HG02642 (cell line): ENCODE measurements at regions not wholly inside any gene's neighbourhood (a gene's known extent, or its start where the extent isn't known, plus 50 kb on each side); places are given as distances from the start of the nearest gene placed in this dataset.
"Not testable (repeated sequence)": the region's sequence is repeated elsewhere in the genome, so short reads cannot be mapped to it uniquely, and the experiment has no call there.

Experiments
- ATAC-seq: cut with Tn5 transposase; IDR thresholded peaks from one replicate; pipeline ENCODE4 v1.9.1; 2021; ENCODE audit warnings: mild to moderate bottlenecking; ENCODE audit not compliant: unreplicated experiment, poor library complexity

GRCh38 chr7:68384581-68384980, 1213.7 kb upstream of the AUTS2 start:
- ATAC-seq, result no peak

- no peak for ATAC-seq
Observed at GRCh38 chr7:68393051-68393450, 1205.2 kb upstream of the AUTS2 start.

- ATAC-seq, result no peak
Observed at GRCh38 chr7:68394131-68394530, 1204.1 kb upstream of the AUTS2 start.

GRCh38 chr7:68399991-68400590, 1198.2 kb upstream of the AUTS2 start:
- ATAC-seq, result no peak

- no peak for ATAC-seq
Observed at GRCh38 chr7:68400783-68401182, 1197.5 kb upstream of the AUTS2 start.

- no peak for ATAC-seq
Observed at GRCh38 chr7:68401313-68401712, 1197.0 kb upstream of the AUTS2 start.

GRCh38 chr7:68406480-68406879, 1191.8 kb upstream of the AUTS2 start:
- ATAC-seq, result no peak

GRCh38 chr7:68407460-68407859, 1190.8 kb upstream of the AUTS2 start:
- ATAC-seq, result no peak

- no peak for ATAC-seq
Observed at GRCh38 chr7:68408873-68409272, 1189.4 kb upstream of the AUTS2 start.

GRCh38 chr7:68409851-68410250, 1188.4 kb upstream of the AUTS2 start:
- no peak for ATAC-seq

- not testable (repeated sequence) for ATAC-seq
Observed at GRCh38 chr7:68410693-68411092, 1187.6 kb upstream of the AUTS2 start.

GRCh38 chr7:68411742-68412141, 1186.5 kb upstream of the AUTS2 start:
- ATAC-seq, result no peak

- no peak for ATAC-seq
Observed at GRCh38 chr7:68414631-68415425, 1183.4 kb upstream of the AUTS2 start.

GRCh38 chr7:68417002-68417401, 1181.3 kb upstream of the AUTS2 start:
- ATAC-seq, result no peak

GRCh38 chr7:68417659-68418058, 1180.6 kb upstream of the AUTS2 start:
- ATAC-seq, result no peak

- ATAC-seq, result no peak
Observed at GRCh38 chr7:68420342-68421192, 1177.7 kb upstream of the AUTS2 start.

- ATAC-seq, result no peak
Observed at GRCh38 chr7:68421712-68422111, 1176.6 kb upstream of the AUTS2 start.

GRCh38 chr7:68422281-68422680, 1176.0 kb upstream of the AUTS2 start:
- ATAC-seq, result no peak

GRCh38 chr7:68423356-68423755, 1174.9 kb upstream of the AUTS2 start:
- ATAC-seq, result no peak

- no peak for ATAC-seq
Observed at GRCh38 chr7:68424658-68425297, 1173.5 kb upstream of the AUTS2 start.

- ATAC-seq, result no peak
Observed at GRCh38 chr7:68425377-68425776, 1172.9 kb upstream of the AUTS2 start.
